H1 (cell line): ENCODE measurements at regions not wholly inside any gene's neighbourhood (a gene's known extent, or its start where the extent isn't known, plus 50 kb on each side); places are given as distances from the start of the nearest gene placed in this dataset.

ENCODE experiments used
- ATF3 ChIP-seq: IDR thresholded peaks from 2 replicates; pipeline ENCODE4 v1.6.1; 2011; ENCODE audit warnings: low read depth, mild to moderate bottlenecking, low read length; ENCODE audit not compliant: insufficient read depth
- RFX5 ChIP-seq: IDR thresholded peaks from 2 replicates; pipeline ENCODE4 v1.6.1; 2011; ENCODE audit warnings: low read depth, low read length, improper control_type of control experiment, borderline replicate concordance
- RXRA ChIP-seq: IDR thresholded peaks from 2 replicates; pipeline ENCODE4 v1.6.1; 2011; ENCODE audit warnings: low read depth, mild to moderate bottlenecking, low read length, moderate library complexity; ENCODE audit not compliant: insufficient read depth
- SUZ12 ChIP-seq: fragments of 200-600 bp; sonication (generic); IDR thresholded peaks from 2 replicates; pipeline ENCODE4 v1.6.1; 2012; ENCODE audit warnings: mild to moderate bottlenecking, inconsistent platforms, low read length, moderate library complexity, mixed read lengths

GRCh38 chr9:107833295-107833694 is 343.7 kb upstream of the KLF4 start (continued):
- no peak for TF ChIP-seq RXRA
- no peak for TF ChIP-seq SUZ12
- no peak for TF ChIP-seq RFX5
- TF ChIP-seq ATF3, result no peak
